Neutrophil (primary cell): ENCODE measurements at regions not wholly inside any gene's neighbourhood (a gene's known extent, or its start where the extent isn't known, plus 50 kb on each side); places are given as distances from the start of the nearest gene placed in this dataset.
"Not testable (repeated sequence)": the region's sequence is repeated elsewhere in the genome, so short reads cannot be mapped to it uniquely, and the experiment has no call there.

Experiments
- H3K27ac ChIP-seq: fragments of 200-600 bp; sonication (generic); 2 replicates; pipeline ENCODE4 v1.5.1; 2016; ENCODE audit warnings: mild to moderate bottlenecking, moderate library complexity
- H3K27me3 ChIP-seq: fragments of 200-600 bp; sonication (generic); 2 replicates; pipeline ENCODE4 v1.6.0; 2016; ENCODE audit warnings: mild to moderate bottlenecking
- H3K36me3 ChIP-seq: fragments of 200-600 bp; sonication (generic); 2 replicates; pipeline ENCODE4 v1.5.1; 2017
- H3K4me1 ChIP-seq, 2 experiments: fragments of 200-600 bp in 1 of 2; sonication (generic) in 1 of 2; 1 replicate in 1 of 2; 2 replicates in 1 of 2; pipeline versions ENCODE4 v1.5.1 to v1.6.1; 2013 to 2016; ENCODE audit warnings: low read depth in 1 of 2, low read length in 1 of 2, mild to moderate bottlenecking in 1 of 2, moderate library complexity in 1 of 2; ENCODE audit not compliant: control insufficient read depth in 1 of 2, insufficient read depth in 1 of 2
- H3K4me3 ChIP-seq, 2 experiments: fragments of 200-600 bp in 1 of 2; sonication (generic) in 1 of 2; 1 replicate in 1 of 2; 2 replicates in 1 of 2; pipeline ENCODE4 v1.5.1; 2013 to 2016; ENCODE audit warnings: low read depth in 1 of 2, low read length in 1 of 2, mild to moderate bottlenecking in 1 of 2, moderate library complexity in 1 of 2
- H3K9me3 ChIP-seq: fragments of 200-600 bp; sonication (generic); 2 replicates; pipeline ENCODE4 v1.5.1; 2016
- TF ChIP-seq, protein P1 (sequence below): fragments of 200-600 bp; sonication (generic); IDR thresholded peaks from 2 replicates; pipeline ENCODE4 v1.5.1; 2016; ENCODE audit warnings: antibody characterized with exemption

DNA sequence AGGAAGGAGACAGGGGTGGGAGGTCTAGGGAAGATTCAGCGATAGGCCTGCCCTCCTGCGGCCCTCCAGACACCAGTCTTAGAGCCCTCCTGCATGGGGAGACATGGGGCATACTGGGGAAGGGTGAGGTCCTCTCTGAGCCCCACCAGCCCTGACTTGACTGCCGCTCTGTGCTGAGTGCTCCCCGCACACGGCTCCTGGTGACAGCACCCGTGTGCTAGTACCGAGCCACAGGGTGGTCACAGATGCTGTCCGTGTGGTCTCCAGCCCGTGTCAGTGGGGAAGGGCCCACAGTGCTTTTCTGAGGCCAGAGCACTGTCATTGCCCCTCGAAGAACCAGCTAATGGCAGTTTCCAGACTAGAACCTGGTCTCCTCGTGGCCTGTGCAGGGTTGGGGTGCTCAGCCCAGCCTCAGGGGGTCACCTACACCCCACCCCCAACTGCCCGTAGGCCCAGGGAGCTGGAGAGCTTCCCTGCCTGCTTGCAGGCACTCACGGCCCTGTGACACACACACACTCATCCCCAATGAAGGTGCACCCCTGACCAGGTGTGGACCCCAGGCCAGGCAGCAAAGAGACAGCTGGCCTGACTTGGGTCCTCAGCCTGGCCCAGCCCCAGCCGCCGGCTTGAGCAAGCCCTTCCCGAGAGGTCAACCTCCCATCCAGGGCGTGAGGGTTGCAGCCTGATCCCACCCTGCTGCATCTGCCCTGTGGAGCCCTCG is 86.0 kb upstream of the RET start:
- H3K9me3 ChIP-seq: no peaks in the 10 kb centered on the region
- H3K27ac ChIP-seq: no peak overlapping the region
- TF ChIP-seq, protein P1, sequence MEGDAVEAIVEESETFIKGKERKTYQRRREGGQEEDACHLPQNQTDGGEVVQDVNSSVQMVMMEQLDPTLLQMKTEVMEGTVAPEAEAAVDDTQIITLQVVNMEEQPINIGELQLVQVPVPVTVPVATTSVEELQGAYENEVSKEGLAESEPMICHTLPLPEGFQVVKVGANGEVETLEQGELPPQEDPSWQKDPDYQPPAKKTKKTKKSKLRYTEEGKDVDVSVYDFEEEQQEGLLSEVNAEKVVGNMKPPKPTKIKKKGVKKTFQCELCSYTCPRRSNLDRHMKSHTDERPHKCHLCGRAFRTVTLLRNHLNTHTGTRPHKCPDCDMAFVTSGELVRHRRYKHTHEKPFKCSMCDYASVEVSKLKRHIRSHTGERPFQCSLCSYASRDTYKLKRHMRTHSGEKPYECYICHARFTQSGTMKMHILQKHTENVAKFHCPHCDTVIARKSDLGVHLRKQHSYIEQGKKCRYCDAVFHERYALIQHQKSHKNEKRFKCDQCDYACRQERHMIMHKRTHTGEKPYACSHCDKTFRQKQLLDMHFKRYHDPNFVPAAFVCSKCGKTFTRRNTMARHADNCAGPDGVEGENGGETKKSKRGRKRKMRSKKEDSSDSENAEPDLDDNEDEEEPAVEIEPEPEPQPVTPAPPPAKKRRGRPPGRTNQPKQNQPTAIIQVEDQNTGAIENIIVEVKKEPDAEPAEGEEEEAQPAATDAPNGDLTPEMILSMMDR: no peak
- no peak overlapping the region for H3K4me3 ChIP-seq
- no peaks in the 10 kb centered on the region for H3K27me3 ChIP-seq
- peaks cover 0 to 4% of the 10 kb centered on the region in 2 experiments for H3K4me1 ChIP-seq
- H3K36me3 ChIP-seq: no peaks in the 10 kb centered on the region

DNA sequence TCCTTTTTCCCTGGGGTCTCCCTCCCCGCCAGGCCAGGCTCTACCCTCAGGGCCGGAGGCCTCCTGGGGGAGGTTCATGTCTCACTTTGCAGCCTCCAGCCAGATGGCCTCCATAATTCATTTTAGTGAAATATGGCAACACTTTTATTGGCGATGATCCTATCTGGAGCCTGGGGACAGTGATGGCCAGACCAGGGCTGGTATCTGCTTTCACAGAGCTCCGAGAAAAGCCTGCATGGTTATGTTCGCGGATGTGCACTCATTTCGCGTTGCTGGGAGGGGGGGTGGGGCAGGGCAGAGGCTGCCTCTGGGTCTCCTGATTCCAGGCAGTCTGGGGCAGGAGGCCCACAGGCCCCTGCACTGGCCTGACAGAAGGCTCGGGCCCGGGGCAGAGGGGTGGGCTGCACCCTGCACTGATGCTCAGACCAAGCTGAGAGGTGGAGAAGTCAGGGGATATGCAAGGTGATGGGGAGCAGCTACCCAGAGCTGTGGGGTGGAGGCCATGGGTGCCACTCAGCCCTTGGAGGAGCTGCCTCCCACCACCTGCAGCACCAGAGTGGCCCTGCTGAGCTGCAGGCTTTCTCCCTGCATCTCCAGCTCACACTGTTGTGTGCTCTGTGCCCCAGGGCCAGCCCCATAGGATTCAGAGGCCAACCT is 85.3 kb upstream of the RET start:
- no peaks in the 10 kb centered on the region for H3K36me3 ChIP-seq
- no peak overlapping the region for H3K4me3 ChIP-seq
- H3K27me3 ChIP-seq: no peaks in the 10 kb centered on the region
- no peaks in the 10 kb centered on the region for H3K9me3 ChIP-seq
- TF ChIP-seq, protein P1: no peak
- peaks cover 0 to 4% of the 10 kb centered on the region in 2 experiments for H3K4me1 ChIP-seq
- no peak overlapping the region for H3K27ac ChIP-seq

DNA sequence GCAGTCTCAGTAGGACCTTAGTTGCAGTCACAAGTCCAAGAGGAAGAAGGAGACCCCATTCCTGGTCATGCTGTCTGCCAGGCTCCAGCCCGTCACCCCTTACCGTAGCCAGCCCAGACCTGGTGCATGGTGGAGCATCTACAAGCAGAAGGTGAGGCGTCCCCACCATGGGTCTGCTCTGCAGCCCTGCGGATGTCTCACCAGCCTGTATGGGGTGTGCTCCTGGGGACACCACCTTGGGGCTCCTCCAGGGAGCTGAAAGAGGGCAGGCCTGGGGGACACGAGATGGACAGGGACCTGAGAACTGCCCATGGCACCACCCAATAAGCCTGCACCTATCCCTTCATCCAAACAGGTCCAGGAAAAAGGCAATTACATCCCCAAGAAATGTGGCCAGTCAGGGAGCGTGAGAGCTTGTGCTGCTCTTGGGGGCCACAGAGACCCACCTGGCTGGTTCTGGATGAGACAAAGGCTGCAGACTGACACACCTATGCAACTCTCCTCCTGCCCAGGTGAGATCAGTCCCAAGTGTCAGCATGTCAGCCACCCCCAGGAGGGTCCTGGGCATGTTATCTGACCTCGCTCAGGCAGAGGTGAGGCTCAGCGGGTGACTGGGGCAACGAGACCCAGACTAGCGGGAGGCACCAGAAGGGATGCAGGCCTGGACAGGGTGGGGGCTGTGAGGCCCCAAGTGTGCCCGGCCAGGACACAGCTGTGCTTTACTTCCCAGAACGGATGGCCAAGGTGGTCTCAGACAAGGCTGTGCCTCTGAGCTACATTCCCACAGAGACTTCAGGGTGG is 84.5 kb upstream of the RET start:
- Histone ChIP-seq H3K4me3 (no peak overlapping the region), H3K9me3 (no peaks in the 10 kb centered on the region), H3K4me1 (peaks cover 0 to under 1% of the 10 kb centered on the region in 2 experiments), H3K36me3 (no peaks in the 10 kb centered on the region), H3K27ac (no peak overlapping the region), H3K27me3 (no peaks in the 10 kb centered on the region)
- TF ChIP-seq, protein P1: no peak

DNA sequence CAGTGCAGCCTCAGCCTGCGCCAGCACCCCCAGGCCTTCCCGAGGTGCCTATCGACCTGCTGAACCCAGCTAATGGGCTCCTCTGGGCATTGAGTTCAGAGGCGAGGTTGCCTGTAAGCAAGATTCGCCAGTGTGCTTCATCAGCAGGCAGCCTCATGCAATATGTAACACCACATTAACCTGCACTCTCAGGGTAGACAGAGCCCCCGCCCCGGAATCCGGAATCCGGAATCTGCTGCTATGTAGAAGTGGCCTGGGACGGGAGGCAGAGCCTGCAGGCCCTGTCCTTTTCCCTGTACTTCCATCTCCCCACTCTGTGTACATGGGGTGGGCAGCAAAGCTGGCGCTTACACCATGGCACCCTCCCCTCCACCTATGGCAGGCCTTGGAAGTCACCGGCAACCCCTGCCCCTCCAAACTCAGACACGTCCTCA is 83.9 kb upstream of the RET start:
- H3K4me3 ChIP-seq: no peak overlapping the region
- TF ChIP-seq, protein P1: no peak
- no peaks in the 10 kb centered on the region for H3K27me3 ChIP-seq
- H3K4me1 ChIP-seq: no peaks in the 10 kb centered on the region
- no peaks in the 10 kb centered on the region for H3K9me3 ChIP-seq
- H3K27ac ChIP-seq: no peak overlapping the region
- H3K36me3 ChIP-seq: no peaks in the 10 kb centered on the region

DNA sequence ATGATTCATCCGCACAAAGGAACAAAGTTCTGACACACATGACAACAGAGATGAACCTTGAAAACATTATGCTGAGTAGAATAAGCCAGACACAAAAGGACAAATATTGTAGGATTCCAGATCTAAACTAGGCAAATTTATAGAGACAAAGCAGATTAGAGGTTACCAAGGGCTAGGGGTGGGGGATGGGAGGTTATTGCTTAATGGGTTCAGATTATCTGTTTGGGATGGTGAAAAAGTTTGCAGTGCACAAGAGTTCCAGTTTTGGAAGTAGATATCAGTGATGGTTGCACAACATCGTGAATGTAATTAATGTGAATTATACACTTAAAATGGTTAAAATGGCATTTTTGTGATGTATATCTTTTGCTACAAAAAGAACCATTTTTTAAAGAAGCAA is 82.0 kb upstream of the RET start:
- not testable (repeated sequence) for H3K4me1 ChIP-seq, H3K27ac ChIP-seq, H3K9me3 ChIP-seq, H3K36me3 ChIP-seq, H3K4me3 ChIP-seq, H3K27me3 ChIP-seq

DNA sequence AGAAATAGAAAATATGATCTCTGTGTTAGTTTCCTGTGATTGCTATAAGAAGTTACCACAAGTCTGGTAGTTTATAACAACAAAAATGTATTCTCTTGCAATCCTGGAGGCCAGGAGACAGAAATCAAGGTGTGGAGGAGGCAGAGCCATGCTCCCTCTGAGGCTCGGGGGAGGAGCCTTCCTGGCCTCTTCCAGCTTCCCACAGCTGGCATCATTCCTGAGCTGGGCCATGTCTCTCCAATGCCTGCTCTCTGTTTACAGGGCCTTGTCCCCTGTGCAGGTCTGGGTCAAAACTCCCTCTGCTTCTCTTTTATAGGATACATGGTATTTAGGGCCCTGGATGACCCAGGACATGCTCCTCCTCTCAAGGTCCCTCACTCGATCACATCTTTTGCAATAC is 81.3 kb upstream of the RET start:
- TF ChIP-seq, protein P1: no peak
- Histone ChIP-seq H3K27ac (no peak overlapping the region), H3K36me3 (no peaks in the 10 kb centered on the region), H3K4me3 (no peak overlapping the region), H3K9me3 (no peaks in the 10 kb centered on the region), H3K4me1 (no peaks in the 10 kb centered on the region), H3K27me3 (no peaks in the 10 kb centered on the region)
